Lung microvascular endothelial cell (primary cell): ENCODE measurements at regions not wholly inside any gene's neighbourhood (a gene's known extent, or its start where the extent isn't known, plus 50 kb on each side); places are given as distances from the start of the nearest gene placed in this dataset.

Experiments
- DNase-seq, 2 donors: peaks; one replicate each; pipeline versions ENCODE4 v3.0.0 to v3.0.0-alpha.2; 2010; ENCODE audit warnings: low read depth in 2 of 2

GRCh38 chr12:94815958-94816357 lies 165.6 kb upstream of the TMCC3 start:
- DNase-seq: no peak

GRCh38 chr12:94815450-94815849 lies 165.1 kb upstream of the TMCC3 start:
- no peak for DNase-seq

DNA sequence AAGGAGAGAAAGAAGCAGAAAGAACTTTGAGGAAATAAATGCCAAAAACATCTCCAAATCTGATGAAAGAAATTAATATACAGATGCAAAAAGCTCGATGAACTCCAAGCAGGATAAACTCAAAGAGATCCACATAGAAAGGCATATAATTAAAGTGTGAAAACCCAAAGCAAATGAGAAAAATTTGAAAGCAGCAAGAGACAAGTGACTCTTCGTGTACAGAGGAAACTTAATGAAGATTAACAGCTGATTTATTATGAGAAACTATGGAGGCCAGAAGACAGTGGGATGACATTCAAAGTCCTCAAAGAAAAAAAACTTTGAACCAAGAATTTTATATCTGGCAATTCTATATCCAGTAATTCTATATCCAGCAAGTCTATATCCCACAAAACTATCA lies 163.0 kb upstream of the TMCC3 start:
- peak in 1 of 2 donors; percentile 17 for DNase-seq

DNA sequence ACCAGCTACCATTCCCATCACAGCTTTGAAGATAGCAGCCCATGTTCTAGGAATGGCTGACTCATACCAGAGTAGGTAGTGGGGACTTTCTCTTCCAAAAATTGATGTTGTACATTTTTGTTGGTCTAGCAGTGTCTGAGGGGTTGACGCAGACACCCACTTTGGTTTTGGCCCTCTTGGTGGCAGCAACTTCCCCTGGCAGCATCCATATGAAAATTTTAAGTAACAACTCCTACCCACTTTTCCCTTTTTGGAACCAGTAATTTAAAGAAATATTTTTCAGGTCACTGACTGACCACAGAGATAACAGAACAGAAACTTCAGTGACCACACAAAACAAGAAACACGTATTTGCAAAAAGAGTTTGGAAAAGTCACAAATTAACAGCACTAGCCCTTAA lies 162.0 kb upstream of the TMCC3 start:
- DNase-seq: no peak

- no peak for DNase-seq
Measured at GRCh38 chr12:94811611-94812010, 161.3 kb upstream of the TMCC3 start.

DNA sequence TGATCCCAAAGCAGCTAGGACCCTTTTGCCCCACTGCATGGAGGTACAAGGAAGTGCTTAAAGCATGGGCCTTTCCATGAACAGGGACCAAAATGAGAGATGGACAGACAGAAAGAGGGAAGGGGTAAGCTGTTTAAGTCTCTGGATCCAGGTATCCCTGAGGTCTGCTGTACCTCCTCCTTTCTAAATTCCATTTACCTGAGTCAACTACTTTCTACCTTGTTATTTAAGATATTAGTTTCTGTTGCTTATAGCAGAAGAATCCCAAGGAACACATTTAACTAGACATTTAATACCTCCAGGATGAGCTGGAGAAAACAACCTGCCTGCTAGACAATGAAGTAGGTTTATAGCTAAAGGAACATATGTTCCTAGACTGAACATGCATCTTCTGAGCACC lies 157.6 kb upstream of the TMCC3 start:
- DNase-seq: no peak

- DNase-seq: no peak
Measured at GRCh38 chr12:94806617-94807016, 156.3 kb upstream of the TMCC3 start.

GRCh38 chr12:94805749-94806529 lies 155.6 kb upstream of the TMCC3 start:
- peak; percentile 86 to 92 for DNase-seq

DNA sequence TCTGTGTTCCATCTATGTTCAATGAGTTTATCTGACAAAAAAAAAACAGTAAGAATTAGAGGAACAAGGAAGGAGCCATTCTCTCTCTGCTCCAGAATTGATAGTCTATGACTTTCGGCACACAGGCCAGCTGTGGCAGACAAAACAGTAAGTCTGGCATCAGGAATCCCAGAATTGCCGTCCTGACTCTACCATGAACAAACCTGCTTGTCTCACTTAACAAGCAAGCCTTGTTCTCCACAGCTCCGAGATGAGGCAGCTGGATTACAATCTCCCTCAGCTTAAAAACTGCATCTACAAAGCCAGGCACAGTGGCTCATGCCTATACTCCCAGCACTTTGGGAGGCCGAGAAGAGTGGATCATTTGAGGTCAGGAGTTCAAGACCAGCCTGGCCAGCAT lies 153.6 kb upstream of the TMCC3 start:
- no peak for DNase-seq

DNA sequence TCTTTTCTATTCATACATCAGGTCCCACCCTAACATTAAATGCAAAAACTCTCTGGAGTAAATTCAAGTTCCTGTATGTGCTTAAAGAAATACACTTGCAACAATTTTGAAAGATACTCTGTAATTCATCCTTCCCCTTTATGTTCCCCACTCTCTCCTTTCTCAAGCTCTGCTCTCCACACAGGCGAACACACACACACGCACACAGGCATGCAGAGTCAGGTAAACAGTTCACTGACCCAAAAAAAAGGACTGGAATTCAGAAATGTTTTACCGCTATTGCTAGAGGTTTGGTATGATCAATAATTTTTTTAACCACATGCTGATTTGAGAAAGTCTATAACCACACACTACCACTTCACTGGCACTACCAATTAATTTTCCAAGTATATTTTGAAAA lies 152.4 kb upstream of the TMCC3 start:
- no peak for DNase-seq

GRCh38 chr12:94801745-94802144 lies 151.4 kb upstream of the TMCC3 start:
- peak in 1 of 2 donors; percentile 74 for DNase-seq

DNA sequence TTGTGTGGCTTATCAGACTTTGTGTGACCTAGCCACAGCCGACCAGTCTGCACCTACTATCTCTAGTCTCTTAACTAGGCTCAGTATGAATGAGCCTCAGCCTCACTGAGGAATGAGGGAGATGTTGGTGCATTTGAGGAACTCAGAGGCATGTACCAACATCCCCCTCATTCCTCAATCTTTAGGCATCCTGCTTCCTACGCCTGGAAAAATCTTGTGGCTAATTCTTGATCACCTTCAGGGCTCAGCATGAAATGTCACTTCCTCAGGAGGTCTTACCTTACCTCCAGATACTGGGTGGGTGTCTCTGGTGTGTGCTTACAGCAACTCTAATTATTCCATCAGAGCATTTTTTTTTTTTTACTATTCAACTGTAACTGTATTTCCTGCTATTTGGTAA lies 148.8 kb upstream of the TMCC3 start:
- DNase-seq: no peak

- no peak for DNase-seq
Measured at GRCh38 chr12:94798113-94798512, 147.8 kb upstream of the TMCC3 start.

DNA sequence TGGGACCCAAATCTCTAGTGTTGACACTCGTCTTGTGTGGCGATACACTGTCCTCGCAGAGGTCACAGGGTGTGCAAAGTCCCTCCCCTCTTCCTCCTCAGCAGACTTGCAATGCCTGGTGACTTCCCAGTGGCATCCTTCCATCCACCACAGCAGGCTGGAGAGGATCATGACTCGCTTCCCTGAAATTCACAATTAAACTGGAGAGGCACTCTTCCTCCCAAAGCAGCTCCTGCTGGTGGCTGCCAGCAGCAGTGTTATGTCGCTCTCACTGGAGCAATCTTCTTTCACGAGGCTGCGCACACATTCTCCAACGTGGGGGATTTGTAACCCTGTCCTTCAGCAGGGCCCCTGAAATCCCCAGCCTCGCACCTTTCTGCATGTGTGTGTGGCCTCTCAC lies 145.2 kb upstream of the TMCC3 start:
- peak; percentile 28 to 30 for DNase-seq

- no peak for DNase-seq
Measured at GRCh38 chr12:94795044-94795443, 144.7 kb upstream of the TMCC3 start.

- DNase-seq: no peak
Measured at GRCh38 chr12:94793191-94793595, 142.8 kb upstream of the TMCC3 start.

GRCh38 chr12:94792693-94793092 lies 142.3 kb upstream of the TMCC3 start:
- DNase-seq: no peak

DNA sequence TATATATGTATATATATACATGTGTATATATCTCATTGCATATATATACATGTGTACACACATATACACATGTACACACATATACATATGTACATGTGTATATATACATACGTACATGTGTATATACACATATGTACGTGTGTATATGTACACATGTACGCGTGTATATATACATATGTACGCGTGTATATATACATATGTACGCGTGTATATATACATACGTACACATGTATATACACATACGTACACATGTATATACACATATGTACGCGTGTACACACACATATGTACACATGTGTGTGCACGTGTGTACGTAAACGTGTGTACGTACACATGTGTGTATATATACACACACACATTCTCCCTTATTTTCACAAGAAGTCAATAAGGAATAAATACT lies 141.6 kb upstream of the TMCC3 start:
- DNase-seq: no peak

DNA sequence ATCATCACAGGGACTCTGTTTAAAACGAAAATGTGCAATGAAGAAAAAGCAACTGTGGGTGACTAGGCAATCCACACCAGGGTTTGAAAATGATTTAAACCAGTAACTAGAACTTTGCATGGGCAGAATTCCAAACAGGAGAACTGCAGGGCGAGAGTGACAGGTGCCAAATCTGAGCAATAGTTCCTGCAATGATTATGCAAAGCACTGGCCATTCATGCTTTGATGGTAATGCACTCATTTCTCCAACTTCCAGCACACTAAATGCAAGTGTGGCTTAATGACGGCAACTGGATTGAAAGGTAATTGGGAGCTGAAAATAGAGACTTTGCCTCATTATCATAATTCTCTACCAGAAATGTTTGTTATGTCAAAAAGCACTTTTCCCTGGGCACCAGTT lies 140.5 kb upstream of the TMCC3 start:
- peak in 1 of 2 donors; percentile 44 for DNase-seq

GRCh38 chr12:94790370-94790769 lies 140.0 kb upstream of the TMCC3 start:
- no peak for DNase-seq

DNA sequence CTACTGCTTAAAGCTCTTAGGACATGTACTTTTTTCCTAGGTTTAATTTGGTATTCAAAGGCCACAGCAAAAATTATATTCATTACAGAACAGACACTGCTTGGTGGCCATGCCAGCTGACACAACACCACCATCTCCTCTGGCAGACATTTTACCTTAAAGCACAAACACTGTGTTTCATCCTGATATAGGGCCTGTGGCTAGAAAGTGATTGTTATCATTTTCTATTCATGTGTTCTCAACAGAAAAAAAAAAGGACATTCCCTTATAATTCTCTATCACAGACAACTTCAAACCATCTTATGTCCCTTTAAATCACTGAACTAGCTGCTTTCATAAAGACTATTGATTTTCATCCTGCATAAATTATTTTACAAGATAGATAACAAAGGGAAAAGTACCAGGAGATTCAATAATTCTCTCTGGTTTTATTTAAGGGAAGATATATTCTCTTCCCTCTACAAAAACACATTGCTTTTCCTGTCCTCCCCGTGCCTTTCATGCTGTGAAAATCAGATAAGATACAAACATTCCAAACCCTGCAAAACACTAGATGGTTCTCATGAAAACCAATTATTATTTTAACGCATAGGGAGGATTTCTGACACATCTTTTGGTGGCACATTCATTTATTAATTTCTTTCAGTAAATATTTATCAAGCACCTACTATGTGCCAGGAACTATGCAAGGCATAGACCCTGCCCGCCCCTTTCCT lies 139.3 kb upstream of the TMCC3 start:
- peak in 1 of 2 donors; percentile 85 for DNase-seq

GRCh38 chr12:94788298-94788697 lies 137.9 kb upstream of the TMCC3 start:
- no peak for DNase-seq

DNA sequence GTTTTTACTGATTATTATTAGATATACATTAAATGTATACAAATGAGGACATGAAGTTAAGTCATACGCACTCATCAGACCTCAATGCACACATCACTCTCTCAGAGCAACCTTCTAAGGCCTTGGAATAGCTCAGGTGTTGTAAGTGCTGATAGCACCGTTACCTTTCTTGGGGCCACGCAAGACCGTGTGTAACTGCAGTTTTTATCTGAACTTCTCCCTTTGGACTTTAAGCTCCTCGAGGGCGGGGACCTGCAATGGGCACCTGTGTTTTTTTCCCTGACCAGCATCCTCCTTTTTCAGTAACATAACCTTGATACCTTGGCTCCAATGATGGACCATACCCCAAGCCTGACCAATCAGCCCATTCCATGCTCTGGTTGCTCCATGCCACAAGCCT lies 136.5 kb upstream of the TMCC3 start:
- no peak for DNase-seq
